HG02840 (cell line): ENCODE measurements at regions not wholly inside any gene's neighbourhood (a gene's known extent, or its start where the extent isn't known, plus 50 kb on each side); places are given as distances from the start of the nearest gene placed in this dataset.
"Not testable (repeated sequence)": the region's sequence is repeated elsewhere in the genome, so short reads cannot be mapped to it uniquely, and the experiment has no call there.

Source experiments
- ATAC-seq: cut with Tn5 transposase; IDR thresholded peaks from one replicate; pipeline ENCODE4 v1.9.1; 2021; ENCODE audit warnings: mild to moderate bottlenecking, moderate library complexity, moderate number of reproducible peaks; ENCODE audit not compliant: unreplicated experiment, low FRiP score

GRCh38 chr14:28152453-28153044 is 614.0 kb upstream of the FOXG1 start:
- no peak for ATAC-seq

GRCh38 chr14:28157289-28157869 is 609.2 kb upstream of the FOXG1 start:
- ATAC-seq, result no peak

GRCh38 chr14:28157887-28158791 is 608.4 kb upstream of the FOXG1 start:
- ATAC-seq, result no peak

- no peak for ATAC-seq
These were observed 605.5 kb upstream of the FOXG1 start for GRCh38 chr14:28161040-28161439.

- no peak for ATAC-seq
These were observed 603.4 kb upstream of the FOXG1 start for GRCh38 chr14:28163233-28163632.

GRCh38 chr14:28163897-28164296 is 602.7 kb upstream of the FOXG1 start:
- ATAC-seq, result no peak

- ATAC-seq, result not testable (repeated sequence)
These were observed 578.4 kb upstream of the FOXG1 start for GRCh38 chr14:28187902-28188830.

- no peak for ATAC-seq
These were observed 569.7 kb upstream of the FOXG1 start for GRCh38 chr14:28196878-28197277.

GRCh38 chr14:28220391-28220790 is 546.2 kb upstream of the FOXG1 start:
- no peak for ATAC-seq

GRCh38 chr14:28240909-28241308 is 525.7 kb upstream of the FOXG1 start:
- ATAC-seq, result no peak

- ATAC-seq, result no peak
These were observed 523.7 kb upstream of the FOXG1 start for GRCh38 chr14:28242895-28243294.

GRCh38 chr14:28243600-28243999 is 523.0 kb upstream of the FOXG1 start:
- ATAC-seq, result no peak

GRCh38 chr14:28245216-28245615 is 521.4 kb upstream of the FOXG1 start:
- no peak for ATAC-seq

- no peak for ATAC-seq
These were observed 519.1 kb upstream of the FOXG1 start for GRCh38 chr14:28247491-28247890.

- ATAC-seq, result not testable (repeated sequence)
These were observed 514.5 kb upstream of the FOXG1 start for GRCh38 chr14:28252124-28252523.

- no peak for ATAC-seq
These were observed 511.8 kb upstream of the FOXG1 start for GRCh38 chr14:28254768-28255167.

- no peak for ATAC-seq
These were observed 502.3 kb upstream of the FOXG1 start for GRCh38 chr14:28264306-28264705.

GRCh38 chr14:28272270-28272669 is 494.3 kb upstream of the FOXG1 start:
- ATAC-seq, result no peak

- ATAC-seq, result no peak
These were observed 486.1 kb upstream of the FOXG1 start for GRCh38 chr14:28280530-28280929.

- no peak for ATAC-seq
These were observed 485.5 kb upstream of the FOXG1 start for GRCh38 chr14:28280997-28281598.
